Activated CD8-positive, alpha-beta T cell treated with anti-CD3 and anti-CD28 coated beads for 36 hours (primary cell): ENCODE measurements at regions not wholly inside any gene's neighbourhood (a gene's known extent, or its start where the extent isn't known, plus 50 kb on each side); places are given as distances from the start of the nearest gene placed in this dataset.

Experiments used
- ATAC-seq: fragments of 200-7000 bp; cut with Tn5 transposase; one replicate; pipeline ENCODE4 v1.10.0; 2021; ENCODE audit warnings: mild to moderate bottlenecking, moderate library complexity
- CTCF ChIA-PET: fragments of 350-600 bp; sonication (Branson Sonifier 250); formaldehyde crosslinking; loops from one replicate; lab custom pipeline; 2021; ENCODE audit warnings: antibody characterized with exemption; lab: Charles Lee
- POLR2A ChIA-PET: fragments of 350-600 bp; sonication (Branson Sonifier 250); formaldehyde crosslinking; loops from one replicate; lab custom pipeline; 2021; ENCODE audit warnings: antibody characterized with exemption; lab: Charles Lee
- DNase-seq: peaks from one replicate; pipeline ENCODE4 v3.0.0-alpha.2; 2020
- H3K27ac Mint-ChIP-seq: one replicate; pipeline ENCODE4 v1.8.0; 2021; ENCODE audit warnings: mild to moderate bottlenecking, mixed read lengths
- H3K27me3 Mint-ChIP-seq: one replicate; pipeline ENCODE4 v1.8.0; 2021; ENCODE audit warnings: mixed read lengths
- H3K36me3 Mint-ChIP-seq: one replicate; pipeline ENCODE4 v1.8.0; 2021; ENCODE audit warnings: low read depth, mixed read lengths
- H3K4me1 Mint-ChIP-seq: one replicate; pipeline ENCODE4 v1.8.0; 2021; ENCODE audit warnings: low read depth, mixed read lengths
- H3K4me3 Mint-ChIP-seq: one replicate; pipeline ENCODE4 v1.8.0; 2021; ENCODE audit warnings: mild to moderate bottlenecking, moderate library complexity, mixed read lengths
- H3K9me3 Mint-ChIP-seq: one replicate; pipeline ENCODE4 v1.8.0; 2021; ENCODE audit warnings: mixed read lengths
- CTCF ChIP-seq: fragments of 200-600 bp; IDR thresholded peaks from one replicate; pipeline ENCODE4 v1.8.0; 2022; ENCODE audit warnings: antibody characterized with exemption, mild to moderate bottlenecking
- intact Hi-C: fragments of 100-400 bp; cut with micrococcal nuclease; formaldehyde crosslinking; loops from one replicate; pipeline ENCODE4 v1.10.0; 2022

GRCh38 chr9:78612091-78612490, 315.2 kb downstream of the PSAT1 start:
- DNase-seq (no peak), ATAC-seq (no peak)
- CTCF ChIA-PET: no interaction called here
- H3K4me1 Mint-ChIP-seq: no peaks in the 10 kb centered on the region
- H3K36me3 Mint-ChIP-seq: no peaks in the 10 kb centered on the region
- no peaks in the 10 kb centered on the region for H3K27me3 Mint-ChIP-seq
- POLR2A ChIA-PET: no interaction called here
- H3K9me3 Mint-ChIP-seq: no peaks in the 10 kb centered on the region
- intact Hi-C loops: no loop called here
- TF ChIP-seq CTCF: no peak
- H3K4me3 Mint-ChIP-seq: no peak overlapping the region
- no peak overlapping the region for H3K27ac Mint-ChIP-seq

DNA sequence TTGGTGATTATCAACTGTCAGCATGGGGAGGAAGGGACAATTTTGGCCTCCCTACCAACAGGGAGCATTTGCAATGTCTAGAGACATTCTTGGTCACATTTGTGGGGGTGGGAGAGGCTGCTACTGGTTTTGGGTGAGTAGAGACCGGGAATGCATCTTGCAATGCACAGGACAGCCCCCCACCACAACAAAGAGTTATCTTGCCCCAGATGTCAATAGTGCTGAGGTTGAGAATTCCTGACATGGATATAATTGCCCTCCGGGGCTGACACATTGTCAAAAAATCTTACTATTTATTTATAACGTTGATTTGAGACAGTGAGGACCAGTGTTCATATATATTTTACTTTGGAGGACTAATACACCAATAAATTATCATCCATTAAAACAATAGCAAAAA, 316.1 kb downstream of the PSAT1 start:
- no peak overlapping the region for H3K27ac Mint-ChIP-seq
- H3K27me3 Mint-ChIP-seq: no peaks in the 10 kb centered on the region
- ATAC-seq (no peak), DNase-seq (no peak)
- POLR2A ChIA-PET: no interaction called here
- CTCF ChIA-PET: no interaction called here
- no peaks in the 10 kb centered on the region for H3K4me1 Mint-ChIP-seq
- TF ChIP-seq CTCF: no peak
- no peaks in the 10 kb centered on the region for H3K9me3 Mint-ChIP-seq
- no peaks in the 10 kb centered on the region for H3K36me3 Mint-ChIP-seq
- intact Hi-C loops: no loop called here
- no peak overlapping the region for H3K4me3 Mint-ChIP-seq

GRCh38 chr9:78614892-78615291, 318.0 kb downstream of the PSAT1 start:
- CTCF ChIA-PET: no interaction called here
- Mint-ChIP-seq H3K27ac (no peak overlapping the region), H3K4me3 (no peak overlapping the region), H3K4me1 (no peaks in the 10 kb centered on the region), H3K9me3 (no peaks in the 10 kb centered on the region), H3K27me3 (no peaks in the 10 kb centered on the region), H3K36me3 (no peaks in the 10 kb centered on the region)
- POLR2A ChIA-PET: no interaction called here
- intact Hi-C loops: no loop called here
- DNase-seq (no peak), ATAC-seq (no peak)
- no peak for TF ChIP-seq CTCF

DNA sequence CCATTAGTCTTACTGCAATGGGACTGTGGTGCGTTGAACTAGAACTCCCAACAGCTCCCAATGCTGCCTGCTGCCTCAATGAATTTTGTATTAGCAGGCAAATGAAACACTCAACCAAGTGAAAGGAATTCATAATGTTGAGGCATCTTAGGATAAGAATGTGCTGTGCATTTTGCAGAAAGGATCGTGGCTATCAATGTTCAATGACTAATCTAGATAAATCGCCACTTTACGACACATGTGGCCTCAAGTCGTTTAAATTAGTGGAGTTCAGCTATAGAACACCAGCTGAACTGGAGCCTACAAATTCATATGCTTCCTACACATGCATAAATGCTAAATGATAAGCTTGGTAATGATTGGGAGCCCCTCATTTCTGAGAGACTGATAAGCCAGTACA, 318.4 kb downstream of the PSAT1 start:
- CTCF ChIA-PET: interaction anchor here (1.5 kb wide), 1 partner anchor 13 kb away, joined by 3 read pairs; no protein-coding TSS in a partner anchor
- ATAC-seq (no peak), DNase-seq (no peak)
- Mint-ChIP-seq H3K4me1 (no peaks in the 10 kb centered on the region), H3K9me3 (no peaks in the 10 kb centered on the region), H3K36me3 (no peaks in the 10 kb centered on the region), H3K27ac (no peak overlapping the region), H3K27me3 (no peaks in the 10 kb centered on the region), H3K4me3 (no peak overlapping the region)
- POLR2A ChIA-PET: no interaction called here
- intact Hi-C loops: no loop called here
- TF ChIP-seq CTCF: no peak

- Mint-ChIP-seq H3K4me1 (no peaks in the 10 kb centered on the region), H3K4me3 (no peak overlapping the region), H3K27me3 (no peaks in the 10 kb centered on the region), H3K27ac (no peak overlapping the region), H3K9me3 (no peaks in the 10 kb centered on the region), H3K36me3 (no peaks in the 10 kb centered on the region)
- ChIA-PET POLR2A (no interaction called here), CTCF (no interaction called here)
- DNase-seq: no peak
- intact Hi-C loops: no loop called here
- TF ChIP-seq CTCF: no peak
- ATAC-seq: no peak
These were observed 321.8 kb downstream of the PSAT1 start for GRCh38 chr9:78618735-78619134.
